ENCODE measurements at regions not wholly inside any gene's neighbourhood (a gene's known extent, or its start where the extent isn't known, plus 50 kb on each side); places are given as distances from the start of the nearest gene placed in this dataset.

GRCh38 chr5:166639151-166639550, 1652.3 kb upstream of the WWC1 start:
- H3K4me1 ChIP-seq (ENCODE audit: insufficient read depth, low read length), result no peaks in the 10 kb centered on the region
- H3K36me3 ChIP-seq (replicated peaks in 1 of 2; ENCODE audit: control insufficient read depth in 1 of 2, insufficient read depth in 2 of 2, low read length in 2 of 2), result no peaks in the 10 kb centered on the region
- intact Hi-C loops (cut with micrococcal nuclease; ENCODE audit: unreplicated experiment), result no loop called here
- no peaks in the 10 kb centered on the region for H4K20me1 ChIP-seq (ENCODE audit: insufficient read depth, low read length)
- POLR2A ChIA-PET, result no interaction called here
- H3K4me3 ChIP-seq (replicated peaks in 1 of 3; ENCODE audit: insufficient read depth in 1 of 3, low read depth in 2 of 3, low read length in 3 of 3), result no peak overlapping the region
- H3K9ac ChIP-seq (ENCODE audit: insufficient read depth, low read depth, low read length), result no peak overlapping the region
- ATAC-seq, result no peak
- peaks cover 83% of the 10 kb centered on the region for H3K9me3 ChIP-seq (ENCODE audit: low read length)
- no peak overlapping the region for H3K27ac ChIP-seq (ENCODE audit: extremely low read length, insufficient read depth, low read length)
- CTCF ChIA-PET (ENCODE audit: low intra/inter-chr PET ratio, low total read pairs), result no interaction called here
- no peak for DNase-seq (ENCODE audit: low spot score)
- 38% methylated on average over 1 of the region's 2 CpGs for WGBS (ENCODE audit: low lambda C conversion rate)
- H3K79me2 ChIP-seq (ENCODE audit: insufficient read depth, low read length), result no peaks in the 10 kb centered on the region
- no peak for FAIRE-seq
- no peak overlapping the region for H2AFZ ChIP-seq (ENCODE audit: low read length)
- in situ Hi-C loops (cut with HindIII; ENCODE audit: extremely low pct_ligation_motif_present, low pct_unique_long_range_greater_than_20kb), result no loop called here
- no peak overlapping the region for H3K4me2 ChIP-seq (ENCODE audit: low read depth, low read length)
- H3K27me3 ChIP-seq (ENCODE audit: control insufficient read depth in 1 of 2, insufficient read depth in 2 of 2, low read length in 2 of 2), result no peaks in the 10 kb centered on the region
- BruUV-seq (replicated peaks), result no TSS peak
- no peak for TF ChIP-seq SRSF4 (IDR thresholded peaks at IDR 0.05; ENCODE audit: low read depth, low read length, poor library complexity, severe bottlenecking)
- TF ChIP-seq CTCF (CRISPR knock-in tag; IDR thresholded peaks at IDR 0.05), result no peak
- no peak for TF ChIP-seq BATF2 (CRISPR knock-in tag; IDR thresholded peaks at IDR 0.05)
- TF ChIP-seq SRSF1 (optimal IDR thresholded peaks at IDR 0.05; ENCODE audit: low read depth, low read length), result no peak
- no peak for TF ChIP-seq TERF1 (CRISPR knock-in tag; IDR thresholded peaks at IDR 0.05)
- no peak for TF ChIP-seq GTF2F1 (IDR thresholded peaks at IDR 0.05; ENCODE audit: low read length)
- TF ChIP-seq PCBP2 (optimal IDR thresholded peaks at IDR 0.05; ENCODE audit: low read depth, low read length, poor library complexity, severe bottlenecking), result no peak
- no peak for TF ChIP-seq HINFP (CRISPR knock-in tag; IDR thresholded peaks at IDR 0.05; ENCODE audit: low read depth)
- no peak for TF ChIP-seq ADNP (CRISPR knock-in tag; IDR thresholded peaks at IDR 0.05)
- TF ChIP-seq HMG20A (CRISPR knock-in tag; IDR thresholded peaks at IDR 0.05; ENCODE audit: borderline replicate concordance), result no peak
- TF ChIP-seq SMYD3 (CRISPR knock-in tag; IDR thresholded peaks at IDR 0.05), result no peak
- TF ChIP-seq ATF4 (CRISPR knock-in tag; IDR thresholded peaks at IDR 0.05), result no peak
- TF ChIP-seq ZNF788 (CRISPR knock-in tag; IDR thresholded peaks at IDR 0.05; ENCODE audit: borderline replicate concordance), result no peak
- no peak for TF ChIP-seq ZNF770 (CRISPR knock-in tag; IDR thresholded peaks at IDR 0.05)
- no peak for TF ChIP-seq ZFP90 (CRISPR knock-in tag; IDR thresholded peaks at IDR 0.05; ENCODE audit: borderline replicate concordance)
- no peak for TF ChIP-seq RORA (CRISPR knock-in tag; IDR thresholded peaks at IDR 0.05)
